ENCODE measurements at regions not wholly inside any gene's neighbourhood (a gene's known extent, or its start where the extent isn't known, plus 50 kb on each side); places are given as distances from the start of the nearest gene placed in this dataset.

DNA sequence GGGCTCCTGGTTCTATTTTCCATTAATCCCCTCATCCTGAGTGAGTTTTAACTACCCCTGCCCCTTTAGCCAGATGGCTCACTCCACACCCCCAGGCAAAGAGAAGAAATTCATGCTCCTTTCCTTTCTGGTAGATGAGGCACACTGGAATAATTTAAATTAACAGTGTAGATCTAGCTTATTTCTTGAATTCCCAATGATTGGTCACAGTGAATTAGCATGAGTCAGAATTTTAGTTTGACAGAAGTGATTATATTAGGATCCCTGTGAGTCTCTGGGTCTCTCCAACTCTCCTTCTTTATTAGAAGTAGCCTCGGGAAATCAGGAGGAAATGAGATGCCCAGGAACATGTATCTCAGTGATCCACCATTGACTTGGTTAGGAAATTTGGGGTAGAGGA is 103.1 kb upstream of the KAZN start:
- no peaks in the 10 kb centered on the region for H3K36me3 ChIP-seq (ENCODE audit: control insufficient read depth in 2 of 2, extremely low read depth in 1 of 2, insufficient read depth in 2 of 2, low read length in 2 of 2)
- dilution Hi-C loops (cut with MboI; ENCODE audit: extremely low pct_ligation_motif_present, low sequenced_read_pairs) = no loop called here
- H3K79me2 ChIP-seq (ENCODE audit: control insufficient read depth, insufficient read depth, low read length) = no peaks in the 10 kb centered on the region
- no peaks in the 10 kb centered on the region for H3K27me3 ChIP-seq (ENCODE audit: control insufficient read depth, extremely low read depth, insufficient read depth, low read length)
- H3K9me1 ChIP-seq (ENCODE audit: control insufficient read depth, extremely low read depth, insufficient read depth, low read length) = no peaks in the 10 kb centered on the region
- no peak overlapping the region for H3K9ac ChIP-seq (ENCODE audit: control insufficient read depth, extremely low read depth, insufficient read depth, low read length)
- no peaks in the 10 kb centered on the region for H3K4me1 ChIP-seq (ENCODE audit: control insufficient read depth, extremely low read depth, insufficient read depth, low read length)
- TF ChIP-seq EZH2 (IDR thresholded peaks at IDR 0.05; ENCODE audit: low read length) (no peak), CTCF (optimal IDR thresholded peaks at IDR 0.05 in 1 of 3, IDR thresholded peaks at IDR 0.05 in 1 of 3, conservative IDR thresholded peaks at IDR 0.05 in 1 of 3; ENCODE audit: extremely low read depth in 1 of 3, insufficient read depth in 2 of 3, low read length in 3 of 3) (no peak)
- no peak for DNase-seq (ENCODE audit: low read depth, low spot score)
- no peak for FAIRE-seq
- no peak overlapping the region for H3K27ac ChIP-seq (ENCODE audit: control insufficient read depth, insufficient read depth, low read length)
- no peak overlapping the region for H2AFZ ChIP-seq (ENCODE audit: control insufficient read depth, low read length)
- no peak overlapping the region for H3K4me3 ChIP-seq (ENCODE audit: control insufficient read depth in 2 of 3, extremely low read depth in 1 of 3, insufficient read depth in 2 of 3, low read depth in 1 of 3, low read length in 3 of 3)
- no peaks in the 10 kb centered on the region for H3K9me3 ChIP-seq (ENCODE audit: control insufficient read depth, low read depth, low read length)
- no peaks in the 10 kb centered on the region for H4K20me1 ChIP-seq (ENCODE audit: control insufficient read depth, extremely low read depth, insufficient read depth, low read length)
- no peak overlapping the region for H3K4me2 ChIP-seq (ENCODE audit: control insufficient read depth, extremely low read depth, insufficient read depth, low read depth, low read length)

- Histone ChIP-seq H3K27me3 (ENCODE audit: control insufficient read depth, extremely low read depth, insufficient read depth, low read length) (no peaks in the 10 kb centered on the region), H4K20me1 (ENCODE audit: control insufficient read depth, extremely low read depth, insufficient read depth, low read length) (no peaks in the 10 kb centered on the region), H3K79me2 (ENCODE audit: control insufficient read depth, insufficient read depth, low read length) (no peaks in the 10 kb centered on the region), H3K4me3 (ENCODE audit: control insufficient read depth in 2 of 3, extremely low read depth in 1 of 3, insufficient read depth in 2 of 3, low read depth in 1 of 3, low read length in 3 of 3) (no peak overlapping the region), H3K9me3 (ENCODE audit: control insufficient read depth, low read depth, low read length) (no peaks in the 10 kb centered on the region), H3K4me2 (ENCODE audit: control insufficient read depth, extremely low read depth, insufficient read depth, low read depth, low read length) (no peak overlapping the region), H3K9ac (ENCODE audit: control insufficient read depth, extremely low read depth, insufficient read depth, low read length) (no peak overlapping the region), H2AFZ (ENCODE audit: control insufficient read depth, low read length) (no peak overlapping the region), H3K27ac (ENCODE audit: control insufficient read depth, insufficient read depth, low read length) (no peak overlapping the region), H3K4me1 (ENCODE audit: control insufficient read depth, extremely low read depth, insufficient read depth, low read length) (no peaks in the 10 kb centered on the region), H3K9me1 (ENCODE audit: control insufficient read depth, extremely low read depth, insufficient read depth, low read length) (no peaks in the 10 kb centered on the region), H3K36me3 (ENCODE audit: control insufficient read depth in 2 of 2, extremely low read depth in 1 of 2, insufficient read depth in 2 of 2, low read length in 2 of 2) (no peaks in the 10 kb centered on the region)
- TF ChIP-seq EZH2 (IDR thresholded peaks at IDR 0.05; ENCODE audit: low read length) (no peak), CTCF (optimal IDR thresholded peaks at IDR 0.05 in 1 of 3, IDR thresholded peaks at IDR 0.05 in 1 of 3, conservative IDR thresholded peaks at IDR 0.05 in 1 of 3; ENCODE audit: extremely low read depth in 1 of 3, insufficient read depth in 2 of 3, low read length in 3 of 3) (no peak)
- dilution Hi-C loops (cut with MboI; ENCODE audit: extremely low pct_ligation_motif_present, low sequenced_read_pairs) = no loop called here
- DNase-seq (ENCODE audit: low read depth, low spot score) = no peak
- FAIRE-seq = no peak
These were observed 102.5 kb upstream of the KAZN start for GRCh38 chr1:14495996-14496395.
